ENCODE measurements at regions not wholly inside any gene's neighbourhood (a gene's known extent, or its start where the extent isn't known, plus 50 kb on each side); places are given as distances from the start of the nearest gene placed in this dataset.

GRCh38 chr14:94887591-94887990, 117.7 kb upstream of the GSC start:
- DNase-seq (ENCODE audit: low spot score): no peak

- DNase-seq (ENCODE audit: low spot score): no peak
Observed at GRCh38 chr14:94886931-94887330, 117.0 kb upstream of the GSC start.

GRCh38 chr14:94885481-94886155, 115.7 kb upstream of the GSC start:
- DNase-seq (ENCODE audit: low spot score): no peak

- DNase-seq (ENCODE audit: low spot score): no peak
Observed at GRCh38 chr14:94884616-94885230, 114.8 kb upstream of the GSC start.

GRCh38 chr14:94882401-94882800, 112.5 kb upstream of the GSC start:
- no peak for DNase-seq (ENCODE audit: low spot score)

GRCh38 chr14:94880876-94881275, 111.0 kb upstream of the GSC start:
- no peak for DNase-seq (ENCODE audit: low spot score)

GRCh38 chr14:94880106-94880505, 110.2 kb upstream of the GSC start:
- DNase-seq (ENCODE audit: low spot score): no peak

- DNase-seq (ENCODE audit: low spot score): no peak
Observed at GRCh38 chr14:94879537-94879936, 109.6 kb upstream of the GSC start.

- no peak for DNase-seq (ENCODE audit: low spot score)
Observed at GRCh38 chr14:94876306-94876705, 106.4 kb upstream of the GSC start.

- no peak for DNase-seq (ENCODE audit: low spot score)
Observed at GRCh38 chr14:94875256-94875655, 105.3 kb upstream of the GSC start.

- no peak for DNase-seq (ENCODE audit: low spot score)
Observed at GRCh38 chr14:94868772-94869072, 98.8 kb upstream of the GSC start.

GRCh38 chr14:94867946-94868771, 98.2 kb upstream of the GSC start:
- DNase-seq (ENCODE audit: low spot score): no peak

- DNase-seq (ENCODE audit: low spot score): no peak
Observed at GRCh38 chr14:94867209-94867608, 97.3 kb upstream of the GSC start.

- no peak for DNase-seq (ENCODE audit: low spot score)
Observed at GRCh38 chr14:94864387-94865195, 94.7 kb upstream of the GSC start.

- DNase-seq (ENCODE audit: low spot score): no peak
Observed at GRCh38 chr14:94863366-94863765, 93.5 kb upstream of the GSC start.

- no peak for DNase-seq (ENCODE audit: low spot score)
Observed at GRCh38 chr14:94857950-94858349, 88.0 kb upstream of the GSC start.

GRCh38 chr14:94853920-94854319, 84.0 kb upstream of the GSC start:
- DNase-seq (ENCODE audit: low spot score): no peak

GRCh38 chr14:94850309-94851211, 80.6 kb upstream of the GSC start:
- DNase-seq (ENCODE audit: low spot score): no peak

- DNase-seq (ENCODE audit: low spot score): no peak
Observed at GRCh38 chr14:94844593-94845152, 74.8 kb upstream of the GSC start.

- DNase-seq (ENCODE audit: low spot score): no peak
Observed at GRCh38 chr14:94840467-94840866, 70.6 kb upstream of the GSC start.

- DNase-seq (ENCODE audit: low spot score): no peak
Observed at GRCh38 chr14:94839348-94839747, 69.4 kb upstream of the GSC start.

All from kidney tubule cell (primary cell).